ENCODE measurements at regions not wholly inside any gene's neighbourhood (a gene's known extent, or its start where the extent isn't known, plus 50 kb on each side); places are given as distances from the start of the nearest gene placed in this dataset.

DNA sequence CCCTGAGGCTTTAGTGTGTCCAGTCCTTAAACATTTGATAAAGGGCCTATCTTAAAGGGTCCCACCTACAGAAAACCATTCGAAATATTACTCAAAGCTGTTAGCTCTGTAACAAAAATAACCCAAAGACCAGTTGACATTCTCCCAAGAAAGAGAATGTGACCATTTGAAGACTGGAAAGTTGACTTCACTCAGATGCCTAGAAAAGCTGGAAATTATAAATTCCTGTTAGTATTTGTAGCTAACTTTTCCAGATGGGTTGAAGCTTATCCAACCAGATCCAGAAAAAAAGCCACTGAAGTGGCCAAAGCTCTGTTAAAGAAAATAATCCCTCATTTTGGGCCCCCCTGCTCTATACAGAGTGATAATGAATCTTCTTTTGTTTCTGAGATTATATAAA, 408.4 kb downstream of the PLOD2 start:
- peaks cover 0 to 4% of the 10 kb centered on the region in 2 donors for H3K4me1 ChIP-seq (ENCODE audit: control insufficient read depth in 1 of 2, insufficient read depth in 2 of 2, low read length in 2 of 2)
- H3K36me3 ChIP-seq (ENCODE audit: control insufficient read depth in 1 of 2, insufficient read depth in 2 of 2, low read length in 2 of 2) = no peaks in the 10 kb centered on the region
- no peak overlapping the region for H3K4me3 ChIP-seq (ENCODE audit: low read depth in 1 of 2, low read length in 2 of 2)
- H3K27ac ChIP-seq (ENCODE audit: low read length) = no peak overlapping the region
- no peaks in the 10 kb centered on the region for H3K9me3 ChIP-seq (ENCODE audit: control insufficient read depth in 1 of 2, low read length in 2 of 2)
- H3K27me3 ChIP-seq (ENCODE audit: low read depth, low read length) = no peaks in the 10 kb centered on the region

DNA sequence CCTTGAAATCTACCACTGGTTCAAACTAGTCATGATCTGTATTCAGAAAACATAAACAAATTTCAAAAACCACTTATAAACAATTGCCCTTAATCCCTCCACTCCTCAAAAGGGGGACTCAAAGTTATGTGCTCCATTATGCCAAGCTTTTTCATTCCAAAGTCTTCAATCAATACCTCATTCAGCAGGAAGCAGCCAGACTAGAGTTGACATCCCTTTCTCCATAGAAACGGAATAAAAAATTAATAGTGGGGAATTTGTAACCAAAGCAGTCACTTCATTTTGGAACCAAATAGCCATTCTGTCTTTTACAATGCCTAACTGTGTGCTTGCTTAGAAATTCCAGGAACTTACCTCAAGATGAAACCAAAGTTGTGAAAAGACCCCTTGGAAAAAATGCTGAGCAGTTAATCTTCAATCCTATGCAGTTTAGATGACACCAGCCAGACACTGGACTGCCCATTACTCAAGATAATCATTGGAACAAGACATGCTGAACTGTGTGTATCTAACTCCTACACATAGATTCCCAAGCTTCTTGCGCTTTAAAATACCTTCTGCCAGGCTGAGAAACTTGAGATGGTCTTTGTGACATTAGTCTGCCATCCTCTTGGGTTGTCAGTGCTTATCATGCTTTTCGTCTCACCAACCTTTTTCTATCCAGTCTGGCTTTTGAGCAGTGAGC, 406.2 kb downstream of the PLOD2 start:
- no peaks in the 10 kb centered on the region for H3K36me3 ChIP-seq (ENCODE audit: control insufficient read depth in 1 of 2, insufficient read depth in 2 of 2, low read length in 2 of 2)
- peaks cover 0 to 4% of the 10 kb centered on the region in 2 donors for H3K4me1 ChIP-seq (ENCODE audit: control insufficient read depth in 1 of 2, insufficient read depth in 2 of 2, low read length in 2 of 2)
- no peaks in the 10 kb centered on the region for H3K27me3 ChIP-seq (ENCODE audit: low read depth, low read length)
- no peak overlapping the region for H3K27ac ChIP-seq (ENCODE audit: low read length)
- H3K4me3 ChIP-seq (ENCODE audit: low read depth in 1 of 2, low read length in 2 of 2) = no peak overlapping the region
- H3K9me3 ChIP-seq (ENCODE audit: control insufficient read depth in 1 of 2, low read length in 2 of 2) = no peaks in the 10 kb centered on the region

DNA sequence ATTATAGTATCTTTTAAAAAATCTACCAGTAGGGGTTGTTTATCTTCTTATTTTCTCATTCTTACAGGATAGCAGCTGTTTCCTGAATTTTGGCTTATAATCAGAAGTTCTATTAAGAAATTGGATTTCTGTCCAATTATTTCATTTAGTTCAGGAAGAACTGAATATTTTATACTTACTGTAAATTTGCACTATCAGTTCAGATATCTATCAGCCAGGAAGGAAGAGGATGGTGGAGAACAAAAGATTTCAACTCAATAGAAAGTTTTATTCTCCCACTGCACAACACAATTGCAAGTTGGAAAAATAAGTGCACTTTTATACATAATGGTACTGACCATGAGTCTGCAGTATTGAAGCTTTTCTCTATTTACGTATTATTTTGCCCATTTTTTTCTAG, 400.9 kb downstream of the PLOD2 start:
- Histone ChIP-seq H3K27me3 (ENCODE audit: low read depth, low read length) (no peaks in the 10 kb centered on the region), H3K4me3 (ENCODE audit: low read depth in 1 of 2, low read length in 2 of 2) (no peak overlapping the region), H3K27ac (ENCODE audit: low read length) (no peak overlapping the region), H3K4me1 (ENCODE audit: control insufficient read depth in 1 of 2, insufficient read depth in 2 of 2, low read length in 2 of 2) (no peaks in the 10 kb centered on the region), H3K9me3 (ENCODE audit: control insufficient read depth in 1 of 2, low read length in 2 of 2) (no peaks in the 10 kb centered on the region), H3K36me3 (ENCODE audit: control insufficient read depth in 1 of 2, insufficient read depth in 2 of 2, low read length in 2 of 2) (no peaks in the 10 kb centered on the region)

DNA sequence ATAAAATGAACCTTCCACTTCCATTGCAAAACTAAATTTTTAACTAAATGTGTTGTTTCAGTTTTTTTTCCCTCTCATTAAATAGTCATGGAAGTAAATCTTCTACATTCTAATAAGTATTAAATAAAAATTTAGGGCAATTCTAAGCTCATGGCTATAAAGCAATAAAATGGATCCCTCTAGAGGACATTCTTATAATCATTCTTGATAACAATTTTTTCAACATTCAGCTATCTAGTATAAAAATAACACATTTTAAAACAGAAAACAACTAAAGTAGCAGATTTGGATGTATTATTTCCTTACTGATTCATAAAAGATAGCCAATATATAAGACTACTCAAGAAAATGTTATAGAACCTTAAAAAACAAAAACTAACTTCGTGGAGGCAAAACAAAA, 393.1 kb downstream of the PLOD2 start:
- no peak overlapping the region for H3K27ac ChIP-seq (ENCODE audit: low read length)
- H3K9me3 ChIP-seq (ENCODE audit: control insufficient read depth in 1 of 2, low read length in 2 of 2) = no peaks in the 10 kb centered on the region
- H3K36me3 ChIP-seq (ENCODE audit: control insufficient read depth in 1 of 2, insufficient read depth in 2 of 2, low read length in 2 of 2) = no peaks in the 10 kb centered on the region
- H3K4me1 ChIP-seq (ENCODE audit: control insufficient read depth in 1 of 2, insufficient read depth in 2 of 2, low read length in 2 of 2) = no peaks in the 10 kb centered on the region
- H3K4me3 ChIP-seq (ENCODE audit: low read depth in 1 of 2, low read length in 2 of 2) = no peak overlapping the region
- no peaks in the 10 kb centered on the region for H3K27me3 ChIP-seq (ENCODE audit: low read depth, low read length)

DNA sequence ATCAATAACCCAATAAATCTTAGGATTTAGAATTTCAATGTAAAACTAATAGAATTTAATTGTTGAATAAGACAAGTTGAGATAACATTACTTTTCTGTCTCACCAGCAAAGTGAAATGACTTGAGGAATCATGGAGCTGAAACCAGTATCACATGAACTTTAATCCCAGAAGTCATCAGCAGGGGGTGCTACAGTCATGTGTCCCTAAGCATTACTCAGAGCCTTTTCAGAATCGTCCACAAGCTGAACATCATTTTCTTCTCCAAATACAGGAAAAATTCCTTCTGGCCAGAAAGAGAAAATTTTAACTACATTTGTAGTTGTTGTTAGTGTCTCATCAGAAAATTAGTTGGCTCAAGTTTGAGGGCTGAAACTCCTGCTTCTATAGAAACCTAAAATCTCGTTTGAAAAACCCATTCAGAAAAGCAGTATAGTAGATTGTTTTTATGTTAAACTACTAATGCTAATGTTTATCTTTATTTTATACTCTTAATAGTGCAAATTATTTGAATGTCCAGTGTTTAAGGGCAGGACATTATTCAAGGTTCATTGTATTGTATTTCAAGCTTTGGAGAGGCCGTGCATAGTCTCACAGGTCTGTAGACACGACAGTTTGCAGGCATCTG, 384.1 kb downstream of the PLOD2 start:
- no peaks in the 10 kb centered on the region for H3K9me3 ChIP-seq (ENCODE audit: control insufficient read depth in 1 of 2, low read length in 2 of 2)

DNA sequence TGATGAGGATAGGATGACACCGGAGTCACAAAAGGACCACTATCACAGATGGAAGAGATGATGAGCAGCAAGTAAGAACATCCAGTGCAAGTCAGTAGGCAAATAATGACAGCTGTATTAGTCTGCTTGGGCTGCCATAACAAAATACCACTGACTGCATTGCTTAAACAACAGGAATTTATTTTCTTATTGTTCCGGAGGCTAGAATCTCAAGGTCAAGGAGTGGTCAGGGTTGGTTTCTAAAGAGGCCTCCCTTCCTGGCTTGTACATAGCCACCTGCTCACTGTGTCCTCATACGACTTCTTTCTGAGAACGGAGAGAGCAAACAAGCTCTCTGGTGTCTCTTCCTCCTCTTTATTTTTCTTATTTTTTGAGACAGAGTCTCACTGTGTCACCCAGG, 380.7 kb downstream of the PLOD2 start:
- Histone ChIP-seq H3K4me3 (ENCODE audit: low read depth in 1 of 2, low read length in 2 of 2) (no peak overlapping the region), H3K9me3 (ENCODE audit: control insufficient read depth in 1 of 2, low read length in 2 of 2) (no peaks in the 10 kb centered on the region), H3K4me1 (ENCODE audit: control insufficient read depth in 1 of 2, insufficient read depth in 2 of 2, low read length in 2 of 2) (no peaks in the 10 kb centered on the region), H3K27me3 (ENCODE audit: low read depth, low read length) (no peaks in the 10 kb centered on the region), H3K36me3 (ENCODE audit: control insufficient read depth in 1 of 2, insufficient read depth in 2 of 2, low read length in 2 of 2) (no peaks in the 10 kb centered on the region), H3K27ac (ENCODE audit: low read length) (no peak overlapping the region)

More for the DNA sequence above, 384.1 kb downstream of the PLOD2 start:
- H3K27ac ChIP-seq (ENCODE audit: low read length) = no peak overlapping the region
- no peaks in the 10 kb centered on the region for H3K4me1 ChIP-seq (ENCODE audit: control insufficient read depth in 1 of 2, insufficient read depth in 2 of 2, low read length in 2 of 2)
- no peaks in the 10 kb centered on the region for H3K27me3 ChIP-seq (ENCODE audit: low read depth, low read length)
- no peak overlapping the region for H3K4me3 ChIP-seq (ENCODE audit: low read depth in 1 of 2, low read length in 2 of 2)
- no peaks in the 10 kb centered on the region for H3K36me3 ChIP-seq (ENCODE audit: control insufficient read depth in 1 of 2, insufficient read depth in 2 of 2, low read length in 2 of 2)

DNA sequence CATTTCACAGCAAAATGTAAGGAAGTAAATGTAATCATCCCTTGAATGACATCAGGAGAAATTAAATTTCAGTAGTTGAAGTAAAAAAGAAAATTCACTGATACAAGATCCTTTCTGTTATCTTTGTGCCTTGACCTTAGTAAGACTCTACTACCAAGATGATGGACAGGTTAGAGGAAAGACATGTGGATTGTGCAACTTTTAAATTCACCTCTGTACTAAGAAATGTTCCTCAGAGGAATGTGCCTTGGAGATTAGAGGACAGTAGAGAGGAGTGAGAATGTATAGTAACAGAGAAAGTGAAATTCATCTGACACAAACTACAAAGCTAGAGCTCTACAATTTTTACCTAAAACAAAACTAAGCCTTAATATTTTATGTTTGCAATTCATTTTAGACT, 375.3 kb downstream of the PLOD2 start:
- Histone ChIP-seq H3K36me3 (ENCODE audit: control insufficient read depth in 1 of 2, insufficient read depth in 2 of 2, low read length in 2 of 2) (no peaks in the 10 kb centered on the region), H3K4me3 (ENCODE audit: low read depth in 1 of 2, low read length in 2 of 2) (no peak overlapping the region), H3K27me3 (ENCODE audit: low read depth, low read length) (no peaks in the 10 kb centered on the region), H3K4me1 (ENCODE audit: control insufficient read depth in 1 of 2, insufficient read depth in 2 of 2, low read length in 2 of 2) (no peaks in the 10 kb centered on the region), H3K27ac (ENCODE audit: low read length) (no peak overlapping the region), H3K9me3 (ENCODE audit: control insufficient read depth in 1 of 2, low read length in 2 of 2) (no peaks in the 10 kb centered on the region)

DNA sequence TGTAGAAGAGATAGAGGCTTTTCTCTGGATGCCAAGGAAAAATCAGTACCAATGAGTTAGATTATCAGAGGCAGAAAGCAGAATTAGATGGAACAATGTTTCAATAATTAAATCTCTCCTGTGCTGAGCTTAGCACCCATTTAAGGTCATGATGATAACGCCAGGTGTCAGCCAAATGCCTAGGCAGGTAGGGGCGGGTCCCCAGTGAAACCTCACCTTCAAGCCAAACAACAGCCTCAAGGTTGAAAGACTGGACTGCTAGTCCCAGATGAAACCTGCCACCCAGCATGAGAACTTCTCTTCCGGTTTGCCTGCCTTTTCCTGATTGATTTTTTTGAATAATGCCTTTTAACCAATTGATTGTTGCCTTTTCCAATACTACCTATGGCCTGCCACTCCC, 363.0 kb downstream of the PLOD2 start:
- H3K27ac ChIP-seq (ENCODE audit: low read length) = no peak overlapping the region
- no peaks in the 10 kb centered on the region for H3K9me3 ChIP-seq (ENCODE audit: control insufficient read depth in 1 of 2, low read length in 2 of 2)
- H3K36me3 ChIP-seq (ENCODE audit: control insufficient read depth in 1 of 2, insufficient read depth in 2 of 2, low read length in 2 of 2) = no peaks in the 10 kb centered on the region
- H3K4me1 ChIP-seq (ENCODE audit: control insufficient read depth in 1 of 2, insufficient read depth in 2 of 2, low read length in 2 of 2) = peaks cover 0 to 3% of the 10 kb centered on the region in 2 donors
- no peak overlapping the region for H3K4me3 ChIP-seq (ENCODE audit: low read depth in 1 of 2, low read length in 2 of 2)
- no peaks in the 10 kb centered on the region for H3K27me3 ChIP-seq (ENCODE audit: low read depth, low read length)

DNA sequence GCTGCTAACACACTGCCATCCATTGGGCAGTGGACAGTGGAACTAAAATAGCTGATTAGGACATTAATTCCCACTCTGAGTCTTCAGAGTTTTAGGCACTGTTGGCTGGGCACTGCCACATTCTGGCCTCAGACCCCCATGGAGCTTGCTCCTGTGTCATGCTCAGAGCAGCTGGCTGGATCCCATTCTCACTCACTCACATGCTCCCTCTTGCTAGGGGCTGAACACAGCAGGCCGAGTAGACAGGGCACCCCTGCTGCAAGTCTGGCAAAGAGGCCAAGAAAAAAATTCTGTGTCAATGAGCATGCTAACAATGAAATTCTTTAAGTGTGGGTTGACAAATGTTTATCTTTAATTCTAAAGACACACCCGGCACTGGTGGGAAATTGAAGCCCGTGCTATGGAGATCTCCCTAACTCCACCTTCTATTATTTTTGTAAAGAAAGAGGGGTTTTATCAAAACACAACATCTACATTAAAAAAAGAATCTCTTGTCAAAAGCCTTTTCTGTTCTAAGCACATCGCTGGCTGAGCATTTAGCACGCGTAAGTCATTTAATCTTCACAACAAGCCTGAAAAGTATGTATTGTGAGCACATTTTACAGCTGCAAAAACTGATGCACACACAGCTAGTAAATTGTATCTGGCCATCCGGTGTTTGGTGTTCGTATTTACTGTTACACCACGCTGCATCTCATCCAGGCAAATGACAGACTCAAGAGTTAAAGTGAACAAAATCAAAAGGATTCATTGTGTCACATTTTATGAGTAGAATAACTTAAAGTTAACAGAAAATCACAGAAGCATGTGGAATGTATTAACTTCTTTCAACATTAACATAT, 362.1 kb downstream of the PLOD2 start:
- Histone ChIP-seq H3K27ac (ENCODE audit: low read length) (no peak overlapping the region), H3K4me1 (ENCODE audit: control insufficient read depth in 1 of 2, insufficient read depth in 2 of 2, low read length in 2 of 2) (peaks cover 0 to 3% of the 10 kb centered on the region in 2 donors), H3K36me3 (ENCODE audit: control insufficient read depth in 1 of 2, insufficient read depth in 2 of 2, low read length in 2 of 2) (no peaks in the 10 kb centered on the region), H3K9me3 (ENCODE audit: control insufficient read depth in 1 of 2, low read length in 2 of 2) (no peaks in the 10 kb centered on the region), H3K27me3 (ENCODE audit: low read depth, low read length) (no peaks in the 10 kb centered on the region), H3K4me3 (ENCODE audit: low read depth in 1 of 2, low read length in 2 of 2) (no peak overlapping the region)

DNA sequence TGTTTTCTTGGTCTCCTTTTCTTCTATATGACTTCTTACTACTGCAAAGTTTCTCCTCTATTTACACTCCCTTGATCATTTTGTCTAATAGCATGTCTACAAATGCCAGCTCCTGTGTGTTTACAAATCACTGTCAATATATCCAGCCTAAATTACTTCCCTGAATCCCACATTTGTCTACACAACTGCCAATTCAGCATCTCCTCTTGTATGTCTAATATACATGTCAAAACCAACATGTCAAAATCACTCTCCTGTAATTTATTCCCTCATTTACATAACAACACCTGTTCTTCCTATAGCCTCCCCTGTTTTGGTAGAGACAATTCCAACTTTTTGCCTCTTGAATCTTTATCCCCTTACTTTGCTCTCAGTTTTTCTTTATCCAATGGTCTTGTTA, 359.3 kb downstream of the PLOD2 start:
- Histone ChIP-seq H3K9me3 (ENCODE audit: control insufficient read depth in 1 of 2, low read length in 2 of 2) (no peaks in the 10 kb centered on the region), H3K4me3 (ENCODE audit: low read depth in 1 of 2, low read length in 2 of 2) (no peak overlapping the region), H3K27me3 (ENCODE audit: low read depth, low read length) (no peaks in the 10 kb centered on the region), H3K4me1 (ENCODE audit: control insufficient read depth in 1 of 2, insufficient read depth in 2 of 2, low read length in 2 of 2) (peaks cover 0 to 3% of the 10 kb centered on the region in 2 donors), H3K27ac (ENCODE audit: low read length) (no peak overlapping the region), H3K36me3 (ENCODE audit: control insufficient read depth in 1 of 2, insufficient read depth in 2 of 2, low read length in 2 of 2) (no peaks in the 10 kb centered on the region)

DNA sequence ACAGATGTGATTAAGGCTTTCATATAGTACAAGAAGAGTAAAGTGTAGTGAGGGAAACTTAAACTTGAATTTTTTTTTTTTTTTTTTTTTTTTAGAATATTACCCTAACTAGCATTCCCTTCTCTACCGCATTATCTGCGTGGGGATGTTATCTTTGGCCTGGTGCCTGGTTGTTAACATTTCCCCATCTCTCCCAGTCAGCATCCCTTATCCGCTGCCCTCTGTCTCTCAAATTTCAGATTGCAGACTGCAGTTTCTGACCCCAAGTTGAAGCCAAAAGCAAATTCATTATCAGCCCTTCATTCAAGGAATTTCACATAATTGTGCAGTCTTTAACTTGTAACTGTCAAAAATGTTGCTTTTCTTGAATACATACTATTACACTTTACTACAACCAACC, 353.0 kb downstream of the PLOD2 start:
- Histone ChIP-seq H3K27me3 (ENCODE audit: low read depth, low read length) (no peaks in the 10 kb centered on the region), H3K9me3 (ENCODE audit: control insufficient read depth in 1 of 2, low read length in 2 of 2) (no peaks in the 10 kb centered on the region), H3K36me3 (ENCODE audit: control insufficient read depth in 1 of 2, insufficient read depth in 2 of 2, low read length in 2 of 2) (no peaks in the 10 kb centered on the region), H3K27ac (ENCODE audit: low read length) (no peak overlapping the region), H3K4me3 (ENCODE audit: low read depth in 1 of 2, low read length in 2 of 2) (no peak overlapping the region), H3K4me1 (ENCODE audit: control insufficient read depth in 1 of 2, insufficient read depth in 2 of 2, low read length in 2 of 2) (no peaks in the 10 kb centered on the region)

Measured in muscle layer of duodenum (tissue), 2 donors.